ENCODE measurements at regions not wholly inside any gene's neighbourhood (a gene's known extent, or its start where the extent isn't known, plus 50 kb on each side); places are given as distances from the start of the nearest gene placed in this dataset.
A peak's percentile ranks its signal among the peaks of the same experiment; 100 is the strongest.

DNA sequence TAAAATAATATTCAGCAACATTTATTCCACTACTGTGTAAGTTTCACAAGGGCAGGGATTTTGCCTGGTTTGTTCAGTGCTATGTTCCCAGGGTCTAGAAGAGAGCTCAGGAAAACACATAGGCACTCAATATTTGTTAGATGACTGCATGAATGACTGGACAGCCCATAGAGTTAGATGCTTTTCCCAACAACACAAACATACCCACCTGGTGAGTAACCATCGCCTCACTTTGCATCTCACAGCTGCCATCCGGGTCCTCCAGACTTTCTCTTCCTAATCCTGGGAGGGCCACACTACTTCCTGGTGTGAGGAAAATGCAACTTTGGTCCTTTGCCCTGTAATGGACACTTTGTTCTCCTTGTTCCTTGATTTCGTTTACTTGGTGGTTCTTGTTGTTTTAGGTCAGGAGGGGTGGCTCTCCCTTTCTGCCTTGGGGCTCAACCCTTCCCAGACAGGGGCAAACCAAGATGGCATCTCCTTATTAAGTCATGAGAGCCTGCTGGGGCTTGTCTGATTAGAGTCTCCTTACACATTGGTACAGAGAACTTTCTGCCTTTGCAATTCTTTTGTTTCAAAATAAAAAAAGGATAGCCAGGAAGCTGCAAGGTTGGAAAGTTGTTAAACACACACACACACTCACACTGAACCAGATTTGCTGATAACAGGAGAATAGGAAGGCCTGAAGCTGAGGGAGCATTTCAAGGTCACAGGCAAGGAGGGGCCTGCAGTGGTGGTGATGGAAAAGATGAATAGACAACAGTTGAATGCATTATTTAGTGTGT lies 190.6 kb downstream of the MID1IP1 start:
- DNase-seq (ENCODE audit: low spot score): no peak

DNA sequence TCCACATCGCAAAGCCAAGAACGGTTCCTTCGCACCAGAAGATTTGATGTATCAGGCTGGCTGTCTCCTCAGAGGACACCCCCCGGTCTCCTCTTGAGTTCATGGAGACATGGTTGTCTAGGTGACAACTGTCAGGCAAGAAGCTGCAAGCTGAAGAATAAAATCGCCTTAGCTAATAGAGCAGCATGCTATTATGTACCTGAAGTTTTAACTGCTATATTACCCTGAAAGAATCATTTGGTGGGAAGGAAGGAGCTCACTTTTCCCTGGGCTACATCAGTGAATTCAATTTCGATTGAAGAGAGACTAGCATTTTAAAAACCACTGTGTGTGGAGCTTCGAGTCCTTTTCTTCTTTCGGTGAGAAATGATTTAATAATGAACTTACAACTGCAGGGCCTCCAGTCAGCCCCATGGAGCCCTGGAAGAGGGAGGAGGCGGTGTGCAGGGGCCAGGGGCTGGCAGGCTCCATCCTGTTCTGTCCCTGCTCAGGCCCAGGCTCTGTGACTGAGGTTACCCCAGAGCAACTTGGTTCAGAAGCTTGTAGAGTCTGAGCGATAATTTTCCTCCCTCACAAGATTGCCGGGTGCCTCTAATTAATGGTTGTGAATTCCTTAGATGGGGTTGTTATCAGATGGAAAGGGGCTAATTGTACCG lies 191.3 kb downstream of the MID1IP1 start:
- no peak for DNase-seq (ENCODE audit: low spot score)

DNA sequence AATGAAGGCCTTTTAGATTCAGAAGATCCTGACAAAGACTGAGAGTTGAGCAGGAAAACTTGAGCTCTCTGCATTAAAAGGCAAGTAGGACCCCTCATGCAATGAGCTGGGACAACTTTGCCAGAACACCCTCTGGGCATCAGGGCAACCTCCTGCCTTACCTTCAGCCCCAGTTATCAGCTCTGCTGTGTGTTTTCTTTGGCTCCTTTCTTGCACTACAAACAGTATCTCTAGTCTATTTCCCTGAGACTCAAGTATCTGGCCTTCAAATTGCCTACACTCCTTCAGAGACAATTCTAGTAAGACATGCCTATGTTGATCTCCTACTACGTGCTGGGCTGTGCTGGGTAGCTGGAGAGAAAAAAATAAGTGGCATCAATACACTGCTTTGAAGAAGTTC lies 192.2 kb downstream of the MID1IP1 start:
- no peak for DNase-seq (ENCODE audit: low spot score)

DNA sequence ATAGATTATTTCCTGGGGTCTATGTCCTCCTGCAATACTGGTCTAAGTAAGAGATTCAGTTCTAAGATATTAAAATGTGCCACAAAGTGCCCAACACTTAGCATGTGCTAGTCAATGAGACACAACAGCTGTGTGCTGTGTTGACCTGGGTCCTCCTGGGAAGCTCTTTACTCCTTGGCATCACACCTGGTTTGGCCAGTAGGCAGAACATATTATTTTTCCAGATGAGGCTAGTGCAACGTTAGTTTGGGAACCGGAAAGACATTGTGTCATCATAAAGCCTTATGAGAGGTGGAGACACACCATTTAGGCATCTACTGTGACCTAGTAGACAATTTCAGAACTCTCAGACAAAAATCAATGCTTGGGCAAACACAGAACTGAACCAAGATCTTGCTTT lies 197.8 kb downstream of the MID1IP1 start:
- no peak for DNase-seq (ENCODE audit: low spot score)

DNA sequence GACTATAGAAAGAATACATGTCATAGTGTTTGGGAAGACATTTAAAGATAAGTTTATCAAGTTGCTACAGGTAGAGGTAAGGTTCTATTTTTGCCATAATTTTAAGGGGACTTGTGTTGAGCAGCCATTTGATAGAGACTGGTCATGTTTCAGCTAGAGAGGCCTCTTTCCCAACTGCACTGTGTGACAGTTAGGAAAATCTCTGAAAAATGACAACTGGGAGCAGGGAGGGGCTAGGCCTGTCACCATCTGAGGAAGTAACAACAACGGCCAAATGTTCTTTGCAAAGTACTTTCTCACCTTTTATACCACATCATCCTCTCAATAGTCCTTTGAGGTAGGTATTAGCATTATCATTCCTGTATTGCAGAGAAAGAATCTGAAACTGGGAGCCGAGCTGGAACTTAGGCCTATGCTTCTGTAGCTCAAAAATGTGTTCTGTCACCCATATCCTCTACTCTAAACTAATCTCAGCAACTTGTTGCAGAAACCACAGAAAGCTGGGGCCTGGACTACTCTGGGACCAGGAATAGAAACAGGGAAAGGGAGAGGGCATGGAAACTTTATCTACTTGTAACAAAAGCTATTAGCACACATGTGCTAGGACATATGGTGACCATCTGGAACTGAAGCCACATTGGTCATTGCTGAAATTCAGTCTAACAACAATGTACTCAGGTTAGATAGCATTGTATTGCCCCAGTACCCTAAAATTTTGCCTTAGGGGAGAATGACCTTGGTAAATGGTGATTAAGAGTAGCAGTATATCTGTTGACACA lies 198.9 kb downstream of the MID1IP1 start:
- DNase-seq (ENCODE audit: low spot score): no peak

DNA sequence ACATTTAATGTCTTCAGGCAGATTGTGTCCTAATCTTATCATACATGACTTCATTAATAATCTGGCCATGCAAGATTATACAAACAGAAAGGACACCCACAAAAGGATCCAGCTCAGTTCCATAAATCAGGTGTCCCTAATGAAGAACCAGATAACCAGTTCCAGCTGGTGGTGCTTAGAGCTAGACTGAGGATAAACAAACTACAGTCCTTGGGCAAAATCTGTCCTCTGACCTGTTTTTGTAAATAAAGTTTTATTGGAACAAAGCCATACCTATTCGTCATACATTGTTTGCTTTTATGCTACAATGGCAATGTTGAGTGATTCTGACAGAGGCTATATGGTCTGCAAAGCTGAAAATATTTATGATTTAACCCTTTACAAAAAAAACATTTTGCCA lies 199.5 kb downstream of the MID1IP1 start:
- DNase-seq (ENCODE audit: low spot score): no peak

DNA sequence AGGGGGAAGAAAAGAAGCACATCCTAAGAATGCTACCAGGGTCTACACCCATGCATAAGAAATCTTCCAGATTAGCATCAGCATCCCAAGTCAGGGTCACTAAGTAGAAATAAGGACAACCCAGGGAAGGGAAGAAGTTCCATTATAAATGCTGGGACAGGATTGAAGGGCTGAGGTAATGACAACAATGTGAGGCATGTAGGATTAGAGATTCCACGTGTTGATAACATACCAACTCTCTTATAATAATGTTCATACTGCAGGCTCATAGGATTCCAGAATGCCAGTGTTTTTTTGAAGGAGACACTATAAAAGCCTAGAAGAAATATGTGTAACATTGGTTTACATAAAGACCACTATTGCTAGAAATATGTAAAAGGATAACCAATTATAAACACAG lies 201.2 kb downstream of the MID1IP1 start:
- DNase-seq (ENCODE audit: low spot score): no peak

DNA sequence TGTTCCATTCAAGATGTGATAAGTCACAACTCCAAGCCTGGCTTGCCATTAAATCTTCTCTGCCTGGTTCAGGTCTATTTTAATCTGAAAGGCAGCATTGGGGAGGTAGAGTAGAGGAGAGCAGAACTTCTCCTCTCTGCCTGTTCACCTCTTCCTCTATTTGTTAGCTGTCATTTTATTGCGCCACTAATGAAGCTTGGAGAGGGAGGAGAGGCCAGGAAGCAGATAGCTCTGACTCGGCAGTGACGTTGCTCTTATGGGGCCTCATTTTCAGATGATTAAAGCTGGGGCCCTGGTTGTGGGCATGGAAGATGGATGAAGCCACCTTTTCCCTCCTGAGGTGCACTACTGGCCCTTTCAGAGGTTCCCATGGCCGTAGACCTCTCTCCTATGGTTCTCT lies 207.3 kb downstream of the MID1IP1 start:
- no peak for DNase-seq (ENCODE audit: low spot score)

DNA sequence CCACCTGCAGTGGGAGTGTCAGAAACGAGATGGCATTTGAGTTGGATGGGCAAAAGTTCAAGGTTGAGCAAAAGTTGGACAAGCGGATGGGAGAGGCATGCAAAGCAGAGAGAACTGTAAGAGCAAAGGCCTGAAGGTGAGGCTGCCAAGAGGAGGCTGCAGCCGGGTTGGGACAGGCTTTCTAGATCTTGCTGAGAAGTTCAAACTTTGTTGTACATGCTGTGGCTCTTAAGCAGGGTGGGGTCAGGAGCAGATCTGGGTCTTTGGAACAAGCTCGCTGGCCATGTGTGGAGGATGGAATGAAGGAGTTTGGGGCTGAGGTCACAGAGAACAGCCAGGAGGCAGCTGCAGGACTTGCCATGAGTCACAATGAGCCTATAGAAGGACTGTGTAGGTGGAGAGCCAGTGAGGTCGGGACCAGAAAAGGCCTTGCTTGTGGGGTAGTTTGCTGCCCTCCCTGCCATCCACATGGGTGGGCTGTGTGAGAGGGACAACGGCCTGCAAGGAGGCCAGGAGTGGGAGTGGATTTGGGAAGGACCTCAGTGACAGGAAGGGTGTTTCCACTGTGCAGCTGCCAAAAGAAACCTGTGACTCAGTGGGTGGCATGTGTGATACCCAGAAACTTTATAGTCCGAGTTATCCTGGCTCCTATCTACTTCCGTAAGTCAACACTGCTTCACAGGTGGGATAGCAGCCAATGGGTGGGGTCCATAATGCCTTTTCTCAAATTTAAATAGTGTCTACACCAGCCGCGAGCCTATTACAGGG lies 210.4 kb downstream of the MID1IP1 start:
- DNase-seq (ENCODE audit: low spot score): no peak

DNA sequence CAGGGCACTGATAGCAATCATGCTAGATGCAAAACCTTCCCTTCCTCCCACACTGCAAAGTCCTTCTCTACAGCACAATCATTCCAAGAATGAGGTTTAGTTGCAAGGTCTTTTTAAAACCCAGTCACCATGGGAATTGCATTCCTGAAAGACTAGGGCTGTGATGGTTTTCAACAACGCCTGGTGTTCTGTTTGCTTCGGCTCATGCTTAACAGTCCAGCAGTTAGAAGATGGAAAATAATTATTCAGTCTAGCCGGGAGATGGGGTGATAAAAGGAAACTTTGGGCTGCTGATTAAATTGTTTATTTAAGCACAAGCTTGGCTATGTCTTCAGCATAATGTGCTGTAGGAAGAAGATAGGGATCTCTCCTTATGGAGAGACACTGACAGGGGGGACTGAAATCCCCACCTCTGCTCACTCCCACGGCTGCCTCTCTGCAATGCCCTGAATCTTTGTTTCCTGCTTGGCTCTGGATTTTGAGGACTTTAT lies 211.4 kb downstream of the MID1IP1 start:
- DNase-seq (ENCODE audit: low spot score): peak; percentile 0

DNA sequence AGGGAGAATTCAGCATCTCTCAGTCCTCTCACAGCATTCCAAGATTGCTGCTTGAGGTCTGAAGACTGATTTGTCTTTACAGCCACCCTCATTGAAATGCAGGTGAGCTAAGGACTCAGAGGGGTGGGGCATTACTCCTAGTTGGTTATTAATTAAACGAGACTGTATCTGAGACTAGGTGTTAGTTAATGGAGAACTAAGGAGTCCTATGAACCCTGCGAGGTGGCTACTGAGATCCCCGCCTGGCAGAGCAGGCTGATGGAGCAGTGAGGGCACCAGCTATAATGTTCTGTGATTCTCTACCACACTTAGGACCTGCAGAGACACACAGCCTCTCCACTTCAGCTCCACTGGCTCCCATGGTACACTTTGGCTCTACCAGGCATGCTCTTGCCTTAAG lies 215.3 kb downstream of the MID1IP1 start:
- no peak for DNase-seq (ENCODE audit: low spot score)

DNA sequence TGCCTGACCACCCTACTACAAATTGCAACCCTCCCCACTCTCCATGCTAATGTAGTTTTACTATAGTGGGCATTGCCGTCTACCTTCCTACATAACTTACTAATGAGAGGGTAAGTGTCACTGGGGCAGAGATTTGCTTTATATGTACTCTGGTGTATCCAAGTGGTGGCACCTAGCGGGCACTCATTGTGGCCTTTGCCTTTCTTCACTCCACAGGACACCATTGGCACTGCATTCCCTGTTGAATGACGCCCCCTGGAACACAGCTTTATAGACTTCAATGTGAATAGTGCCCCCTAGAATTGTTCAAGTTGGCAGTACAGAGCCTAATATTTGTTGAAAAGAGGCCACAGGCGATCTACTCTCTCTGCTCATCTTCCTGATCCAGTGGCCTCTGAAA lies 215.8 kb downstream of the MID1IP1 start:
- no peak for DNase-seq (ENCODE audit: low spot score)

DNA sequence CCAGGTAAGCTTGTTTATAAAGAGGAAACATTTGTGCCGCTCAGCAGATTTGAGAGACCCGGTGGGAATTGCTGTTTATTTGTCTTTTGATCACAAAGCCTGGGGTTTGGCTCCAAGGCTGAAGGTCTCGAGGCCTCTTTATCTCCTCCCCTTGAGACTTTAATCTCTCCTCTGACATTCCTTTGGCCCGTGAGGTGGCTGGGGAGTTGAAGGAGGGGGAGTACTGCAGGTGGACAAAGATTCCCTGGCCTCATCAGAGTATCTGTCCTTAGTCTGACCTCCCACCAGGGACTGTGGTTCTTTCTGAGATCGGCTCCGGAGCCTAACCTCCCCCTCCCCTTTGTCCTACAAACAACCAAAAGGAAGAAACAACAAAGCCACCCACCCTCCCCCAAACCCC lies 216.5 kb downstream of the MID1IP1 start:
- no peak for DNase-seq (ENCODE audit: low spot score)

DNA sequence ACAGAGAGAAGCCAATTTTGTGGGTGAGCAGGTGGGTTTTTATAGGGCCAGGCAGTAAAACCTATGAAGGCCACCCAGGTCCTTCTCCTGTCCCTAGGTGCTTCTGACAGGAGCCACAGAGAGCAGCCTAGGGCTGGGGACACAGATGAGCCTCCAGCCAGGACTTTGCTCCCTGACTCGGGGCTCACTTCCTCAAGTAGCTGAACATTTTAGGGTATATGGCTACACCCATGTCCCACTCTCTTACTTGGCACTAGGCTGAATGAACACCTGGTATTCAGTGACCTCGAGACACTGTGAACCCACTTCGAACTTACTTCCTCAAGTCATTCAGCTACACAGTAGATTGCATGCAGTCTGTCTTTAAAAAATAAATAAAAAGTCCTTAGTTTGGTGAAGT lies 217.3 kb downstream of the MID1IP1 start:
- DNase-seq (ENCODE audit: low spot score): no peak

DNA sequence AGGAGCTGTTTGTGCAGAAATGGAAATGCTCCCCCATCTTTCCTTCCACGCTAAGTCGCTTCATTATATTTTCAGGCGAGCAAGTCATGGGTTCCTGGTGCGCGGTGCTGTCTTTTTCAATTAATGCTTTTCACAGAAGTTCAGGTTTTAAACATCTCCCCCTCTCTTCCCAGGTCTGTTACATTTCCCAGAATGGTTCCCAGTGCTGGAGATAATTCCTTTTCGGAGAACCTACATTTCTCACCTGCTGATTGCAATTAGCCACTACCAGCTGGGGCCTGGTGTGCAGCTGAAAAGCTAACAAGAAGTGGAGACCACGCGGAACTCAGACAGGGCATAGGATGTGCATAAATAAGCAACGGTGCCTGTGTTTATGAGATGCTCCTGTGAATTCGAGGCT lies 217.8 kb downstream of the MID1IP1 start:
- no peak for DNase-seq (ENCODE audit: low spot score)

DNA sequence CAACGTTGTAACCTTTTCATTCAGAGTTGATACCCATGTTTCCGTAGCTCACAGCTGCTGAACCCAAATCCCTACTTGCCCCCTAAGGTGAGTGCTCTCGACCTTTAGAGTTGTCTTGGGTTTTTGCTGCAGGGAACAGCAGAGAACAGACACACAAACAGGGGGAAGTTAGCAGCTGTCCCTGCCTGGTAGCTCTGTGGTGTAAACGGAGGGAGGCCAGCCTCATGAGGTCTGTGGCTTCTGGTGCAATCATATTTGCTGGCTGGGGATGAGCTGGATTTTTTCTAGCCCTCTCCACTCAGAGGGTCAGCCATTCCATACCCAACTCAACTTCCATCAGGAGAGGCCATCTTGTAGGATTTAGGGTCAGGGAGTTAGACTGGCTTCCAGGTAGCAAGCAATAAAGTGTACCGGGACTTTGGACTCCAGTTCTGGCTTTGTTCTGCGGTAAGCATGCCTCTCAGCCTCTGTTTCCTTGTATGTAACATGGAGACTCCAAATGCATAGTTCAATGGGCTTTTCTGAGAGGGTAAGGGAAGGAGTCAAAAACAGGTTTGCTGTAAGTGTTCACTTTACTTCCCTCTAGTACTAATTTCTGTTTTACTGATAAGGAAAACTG lies 218.9 kb downstream of the MID1IP1 start:
- DNase-seq (ENCODE audit: low spot score): no peak

DNA sequence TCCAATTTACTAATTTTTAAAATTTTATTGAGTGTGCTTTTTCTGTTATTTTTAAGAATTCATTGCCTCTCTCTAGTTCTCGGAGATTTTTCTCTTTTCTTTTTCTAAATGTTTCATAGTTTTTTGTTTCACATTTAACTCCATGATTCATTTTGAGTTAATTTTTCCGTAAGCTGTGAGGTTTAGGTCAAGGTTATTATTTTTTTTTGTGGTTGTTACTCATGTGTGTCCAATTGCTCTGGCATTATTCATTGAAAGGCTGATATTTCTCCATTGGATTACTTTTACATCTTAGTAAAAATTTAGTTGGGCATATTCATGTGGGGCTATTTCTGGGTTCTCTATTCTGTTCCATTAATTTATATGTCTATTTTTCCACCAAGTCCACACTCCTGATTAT lies 220.8 kb downstream of the MID1IP1 start:
- DNase-seq (ENCODE audit: low spot score): no peak

DNA sequence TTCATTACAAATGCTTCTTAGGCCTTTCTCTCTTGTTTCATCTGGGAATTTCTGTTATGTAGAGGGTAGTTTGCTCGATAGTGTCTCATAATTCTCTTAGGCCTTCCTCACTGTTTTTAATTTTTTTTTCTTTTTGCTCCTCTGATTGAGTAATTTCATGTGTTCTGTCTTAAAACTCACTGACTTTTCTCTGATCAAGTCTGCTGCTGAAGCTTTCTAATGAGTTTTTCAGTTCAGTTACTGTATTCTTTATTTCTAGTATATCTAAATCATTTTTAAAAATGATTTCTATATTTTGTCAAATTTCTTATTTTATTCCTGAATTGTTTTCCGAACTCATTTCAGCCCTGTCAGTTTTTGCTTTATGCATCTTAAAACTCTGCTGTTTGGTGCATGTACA lies 228.0 kb downstream of the MID1IP1 start:
- no peak for DNase-seq (ENCODE audit: low spot score)

DNA sequence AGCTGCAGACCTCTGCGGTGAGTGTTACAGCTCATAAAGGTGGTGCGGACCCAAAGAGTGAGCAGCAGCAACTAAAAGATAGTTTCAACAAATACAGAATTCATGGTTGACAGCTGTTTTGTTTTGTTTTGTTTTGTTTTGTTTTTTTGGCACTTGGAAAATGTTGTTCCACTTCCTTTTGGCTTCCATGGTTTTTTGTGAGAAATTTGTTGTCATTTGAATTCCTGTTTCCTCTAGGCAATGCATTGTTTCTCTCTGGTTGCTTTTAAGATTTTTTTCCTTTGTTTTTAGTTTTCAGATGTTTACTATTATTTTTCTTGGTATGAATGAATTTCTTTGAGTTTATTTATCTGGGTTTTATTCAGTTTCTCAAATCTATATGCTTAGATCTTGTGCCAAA lies 229.4 kb downstream of the MID1IP1 start:
- DNase-seq (ENCODE audit: low spot score): no peak

DNA sequence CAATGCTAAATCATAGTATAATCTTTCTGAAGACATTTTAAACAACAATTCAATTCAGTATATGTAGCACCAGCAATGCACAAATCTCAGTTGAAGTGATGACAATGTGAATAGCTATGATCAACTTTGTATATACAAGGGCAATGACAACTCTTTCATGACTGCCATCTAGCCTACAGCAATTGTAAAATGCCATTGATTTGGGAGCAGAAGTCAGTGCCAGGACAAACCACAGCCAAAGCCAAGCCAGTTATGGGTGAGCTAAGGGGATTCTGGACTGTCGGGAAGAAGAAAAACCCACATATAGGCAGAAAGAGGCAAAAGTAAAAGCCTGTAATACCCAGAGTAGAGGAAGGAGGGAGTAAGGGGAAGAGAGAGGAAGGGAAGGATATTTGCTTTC lies 238.6 kb downstream of the MID1IP1 start:
- no peak for DNase-seq (ENCODE audit: low spot score)

DNA sequence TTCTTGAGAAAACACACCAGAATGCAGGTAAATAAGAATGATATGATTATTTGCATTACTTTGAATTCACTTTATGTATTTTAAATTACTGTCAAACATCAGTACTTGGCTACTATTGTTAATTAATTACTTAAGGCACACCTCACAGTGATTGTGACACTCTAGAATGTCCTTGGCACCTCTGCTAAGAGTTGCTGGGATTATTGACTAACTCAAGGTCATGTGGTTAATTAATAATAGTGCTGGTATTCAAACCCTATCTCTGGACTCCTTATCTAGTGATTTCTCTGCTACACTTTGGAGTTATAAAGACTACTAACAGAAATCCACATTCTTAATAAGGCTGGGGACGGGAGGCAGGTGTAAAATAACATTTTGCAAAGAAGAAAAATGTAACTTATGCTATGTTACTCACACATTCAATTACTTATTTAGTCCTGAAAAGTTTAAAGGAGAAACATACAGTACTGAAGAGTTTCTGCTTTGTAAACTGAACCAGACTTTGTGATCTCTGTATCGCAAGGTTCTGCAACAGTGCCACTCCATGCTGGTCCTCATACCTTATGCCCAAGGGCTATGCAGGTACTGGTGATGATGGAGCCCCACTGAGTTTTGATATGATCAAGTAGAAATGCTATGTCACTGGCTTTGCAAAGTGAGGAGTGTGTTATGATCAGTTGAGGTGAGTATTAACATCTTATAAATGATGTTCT lies 242.7 kb downstream of the MID1IP1 start:
- DNase-seq (ENCODE audit: low spot score): no peak
